NT2/D1 (cell line): ENCODE measurements at regions not wholly inside any gene's neighbourhood (a gene's known extent, or its start where the extent isn't known, plus 50 kb on each side); places are given as distances from the start of the nearest gene placed in this dataset.

Experiments used
- SUZ12 ChIP-seq: IDR thresholded peaks from 2 replicates; pipeline ENCODE4 v1.6.1; 2011; ENCODE audit not compliant: insufficient read length, insufficient read depth; ENCODE audit errors: extremely low read depth
- YY1 ChIP-seq: IDR thresholded peaks from 2 replicates; pipeline ENCODE4 v1.6.1; 2011; ENCODE audit not compliant: insufficient read length, insufficient read depth
- ZNF274 ChIP-seq: IDR thresholded peaks from 2 replicates; pipeline ENCODE4 v1.6.1; 2011; ENCODE audit warnings: mild to moderate bottlenecking, low read depth, low read length

GRCh38 chr5:92703976-92704375 lies 877.0 kb downstream of the NR2F1-AS1 start:
- TF ChIP-seq YY1 (no peak), ZNF274 (no peak), SUZ12 (no peak)
